Stimulated activated CD8-positive, alpha-beta memory T cell treated with anti-CD3 and anti-CD28 coated beads, Interleukin-12 subunit alpha, Interleukin-12 subunit beta, amount 100 ng/mL, for 24 hours (primary cell): ENCODE measurements at regions not wholly inside any gene's neighbourhood (a gene's known extent, or its start where the extent isn't known, plus 50 kb on each side); places are given as distances from the start of the nearest gene placed in this dataset.
"Not testable (repeated sequence)": the region's sequence is repeated elsewhere in the genome, so short reads cannot be mapped to it uniquely, and the experiment has no call there.

Source experiments
- DNase-seq: peaks from one replicate; pipeline ENCODE4 v3.0.0-alpha.2; 2020; ENCODE audit errors: extremely low read depth

DNA sequence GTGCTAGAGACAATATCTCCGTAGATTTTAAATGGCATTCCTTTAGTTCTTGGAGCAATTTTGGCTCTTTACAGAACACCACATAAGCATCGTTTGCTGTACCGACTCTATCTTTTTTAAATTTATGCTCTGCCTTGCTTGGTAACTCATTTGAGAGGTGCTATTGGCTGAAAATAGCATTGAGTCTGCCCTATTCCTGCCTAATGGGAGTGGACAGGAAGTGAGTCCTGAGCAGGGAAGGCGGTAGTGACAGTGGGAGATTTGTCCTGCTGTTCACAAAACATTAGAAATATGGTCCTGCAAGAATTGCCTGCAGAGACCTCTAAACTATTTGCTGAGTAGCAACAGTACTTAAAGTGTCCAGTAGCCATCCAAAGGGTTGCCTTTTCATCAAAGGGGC lies 115.2 kb upstream of the IFNE start:
- no peak for DNase-seq

DNA sequence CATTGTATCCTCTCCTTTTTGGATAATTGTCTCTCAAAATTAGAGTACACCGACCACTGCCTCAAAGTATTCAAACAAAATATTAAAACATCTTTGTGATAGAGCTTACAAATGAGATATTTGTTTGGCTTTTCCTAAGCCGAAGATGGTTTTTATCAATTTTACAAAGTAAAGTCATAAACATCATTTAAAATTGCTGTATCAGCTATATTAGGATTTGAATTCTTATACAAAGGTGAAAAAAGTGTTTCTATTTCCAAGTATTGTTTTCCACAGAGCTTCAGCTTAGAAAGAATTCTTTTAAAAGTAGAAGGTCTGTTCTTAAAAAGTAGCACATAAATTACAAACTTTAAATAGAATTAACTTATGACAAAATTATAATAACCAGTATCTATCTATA lies 116.6 kb upstream of the IFNE start:
- no peak for DNase-seq

DNA sequence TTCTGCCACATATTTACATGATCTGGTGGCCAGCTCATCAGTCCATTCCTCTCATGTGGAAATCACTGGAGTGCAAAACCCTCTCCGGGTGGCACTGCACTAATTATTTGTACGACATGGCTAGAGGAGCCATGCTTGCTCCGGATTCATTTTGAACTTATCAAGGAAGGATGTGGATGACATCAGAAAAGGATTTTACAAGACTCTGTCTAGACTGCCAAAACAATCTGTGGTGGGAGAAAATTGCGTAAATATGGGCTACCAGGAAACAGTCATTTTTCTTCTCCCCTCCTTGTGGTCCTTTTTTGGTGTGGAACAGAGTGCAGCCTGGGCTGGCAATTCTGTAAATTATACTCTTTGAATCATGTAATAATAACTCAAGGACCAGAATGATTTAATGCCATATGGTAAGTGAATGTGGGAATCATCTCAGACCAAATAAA lies 123.4 kb upstream of the IFNE start:
- DNase-seq: no peak

DNA sequence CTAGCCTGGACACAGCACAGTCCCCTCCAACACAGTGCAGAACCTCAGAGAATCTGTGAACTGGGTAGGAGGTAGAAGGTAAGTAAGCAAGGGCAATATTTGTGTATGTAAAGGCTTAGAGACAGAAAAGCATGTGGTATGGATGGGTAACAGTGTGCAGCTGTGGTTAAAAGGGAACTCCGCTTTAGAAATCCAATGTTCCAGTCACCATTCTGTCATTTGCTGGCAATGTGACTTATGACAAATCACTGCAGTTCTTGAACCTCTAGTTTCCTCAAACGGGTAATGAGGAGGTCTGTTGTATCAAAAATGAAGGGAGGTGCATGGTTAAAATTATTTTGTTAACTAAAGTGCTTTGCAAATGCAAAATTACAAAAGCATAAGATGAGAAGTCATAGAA lies 125.5 kb upstream of the IFNE start:
- DNase-seq: no peak

DNA sequence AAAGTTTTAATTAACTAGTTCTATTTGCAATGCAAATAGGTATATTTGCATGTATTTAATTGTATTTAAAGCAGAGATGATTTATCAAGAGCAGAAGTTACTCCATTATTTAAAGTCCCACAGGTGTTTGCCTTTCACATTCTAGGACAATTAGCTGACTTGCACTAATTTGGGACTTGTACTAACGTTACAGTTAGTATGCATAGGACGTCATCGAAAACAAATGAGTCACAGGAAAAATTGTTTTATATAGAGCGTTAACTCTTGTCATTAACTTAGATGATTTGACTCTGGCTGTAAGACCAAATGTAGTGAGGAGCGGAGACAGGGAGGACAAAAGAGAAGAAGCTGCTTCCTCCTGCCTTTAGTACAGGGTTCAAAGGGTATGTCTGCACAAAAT lies 126.1 kb upstream of the IFNE start:
- no peak for DNase-seq

DNA sequence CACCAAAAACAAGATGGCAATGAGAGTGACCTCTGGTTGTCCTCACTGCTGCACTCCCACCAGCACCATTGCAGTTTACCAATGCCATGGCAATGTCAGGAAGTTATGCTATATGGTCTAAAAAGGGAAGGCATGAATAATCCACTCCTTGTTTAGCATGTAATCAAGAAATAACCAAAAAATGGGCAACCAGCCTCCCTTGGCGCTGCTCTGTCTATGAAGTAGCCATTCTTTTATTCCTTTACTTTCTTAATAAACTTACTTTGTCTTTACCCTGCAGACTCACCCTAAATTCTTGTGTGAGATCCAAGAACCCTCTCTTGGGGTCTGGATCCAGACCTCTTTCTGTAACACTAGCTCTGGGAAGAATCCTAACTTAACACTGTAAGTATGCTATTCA lies 127.4 kb upstream of the IFNE start:
- DNase-seq: no peak

DNA sequence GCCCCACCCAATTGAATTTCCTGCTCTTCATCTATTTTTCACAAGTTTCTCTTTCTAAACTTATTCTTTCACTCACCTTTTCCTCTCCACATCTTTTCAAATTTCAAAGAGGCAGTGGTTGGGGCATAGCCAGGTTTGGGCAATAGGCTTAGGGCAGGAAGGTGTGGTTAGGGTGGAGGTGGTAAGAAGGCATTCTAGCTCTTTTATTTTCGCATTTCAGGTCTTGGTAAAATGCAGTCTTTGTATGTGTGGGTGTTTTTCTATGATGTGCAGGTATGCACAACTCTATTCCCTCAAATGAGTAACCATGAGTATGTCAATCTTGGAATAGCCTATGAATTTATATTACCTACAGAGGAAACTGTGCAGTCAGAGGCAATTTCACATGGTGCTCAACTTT lies 129.8 kb upstream of the IFNE start:
- no peak for DNase-seq

DNA sequence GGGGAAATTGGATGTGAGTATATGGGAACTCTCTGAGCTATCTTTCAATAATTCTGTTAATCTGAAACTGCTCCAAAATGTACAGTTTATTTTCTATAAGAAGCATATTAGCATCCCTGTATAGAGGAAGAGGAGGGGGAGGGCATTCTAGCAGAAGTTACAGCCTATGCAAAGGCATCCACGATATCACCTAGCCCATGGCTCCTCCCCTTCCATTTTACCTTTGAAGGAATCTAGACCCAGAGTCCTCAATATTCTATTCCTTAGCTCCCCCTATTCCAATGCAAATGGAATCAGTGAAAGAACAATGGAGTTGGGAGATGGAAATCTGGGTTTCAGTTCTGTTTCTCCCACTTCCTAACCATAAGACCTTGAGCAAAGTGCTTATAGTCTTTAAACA lies 132.9 kb upstream of the IFNE start:
- DNase-seq: no peak

DNA sequence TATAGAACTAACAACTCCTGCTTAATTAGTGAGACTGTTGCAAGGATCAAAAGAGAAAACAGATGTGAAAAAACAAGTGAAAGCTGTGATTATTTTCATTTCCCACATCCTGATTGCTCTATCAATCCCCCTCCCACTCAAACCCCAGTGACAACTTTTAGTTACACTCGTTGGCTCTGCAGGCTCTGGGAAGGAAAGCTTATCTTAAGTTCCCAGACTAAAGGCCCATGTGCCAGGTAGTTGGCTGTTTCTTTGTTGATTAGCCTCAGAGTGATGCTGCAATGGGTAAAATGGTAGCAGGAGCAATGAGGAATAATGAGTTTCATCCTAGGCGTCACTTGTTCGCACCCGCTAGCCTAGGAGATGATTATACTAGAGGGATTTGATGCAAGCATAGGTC lies 133.3 kb upstream of the IFNE start:
- DNase-seq: no peak

DNA sequence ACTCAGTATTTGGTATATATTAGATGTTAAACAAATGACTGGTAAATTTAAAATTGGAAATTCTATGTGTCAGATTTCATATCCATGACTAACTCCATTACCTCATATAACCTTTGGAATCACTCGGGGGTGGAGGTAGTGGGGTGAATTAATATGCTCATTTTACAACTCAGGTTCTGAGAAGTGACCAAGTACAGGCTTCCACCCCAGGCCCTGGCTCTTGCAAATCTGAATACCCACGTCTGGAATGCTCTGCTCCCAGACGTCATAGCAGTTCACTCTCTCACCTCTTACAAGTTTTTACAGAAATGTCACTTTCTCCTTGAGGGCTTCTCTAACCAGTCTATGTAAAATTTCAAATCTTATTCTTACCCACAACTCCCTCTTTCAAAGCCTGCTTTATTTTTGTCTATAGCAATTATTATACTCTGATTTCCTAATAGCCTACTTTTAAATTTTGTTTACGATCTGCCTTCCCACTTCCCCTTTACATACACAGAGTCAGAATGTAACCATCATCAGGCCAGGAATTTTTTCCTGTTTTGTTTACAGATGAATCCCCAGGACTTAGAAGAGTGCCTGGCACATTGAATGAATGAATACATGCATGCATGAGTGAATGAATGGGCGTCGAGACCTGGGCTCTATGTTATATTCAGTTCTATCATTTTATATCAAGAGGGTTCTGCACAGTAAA lies 134.1 kb upstream of the IFNE start:
- no peak for DNase-seq

DNA sequence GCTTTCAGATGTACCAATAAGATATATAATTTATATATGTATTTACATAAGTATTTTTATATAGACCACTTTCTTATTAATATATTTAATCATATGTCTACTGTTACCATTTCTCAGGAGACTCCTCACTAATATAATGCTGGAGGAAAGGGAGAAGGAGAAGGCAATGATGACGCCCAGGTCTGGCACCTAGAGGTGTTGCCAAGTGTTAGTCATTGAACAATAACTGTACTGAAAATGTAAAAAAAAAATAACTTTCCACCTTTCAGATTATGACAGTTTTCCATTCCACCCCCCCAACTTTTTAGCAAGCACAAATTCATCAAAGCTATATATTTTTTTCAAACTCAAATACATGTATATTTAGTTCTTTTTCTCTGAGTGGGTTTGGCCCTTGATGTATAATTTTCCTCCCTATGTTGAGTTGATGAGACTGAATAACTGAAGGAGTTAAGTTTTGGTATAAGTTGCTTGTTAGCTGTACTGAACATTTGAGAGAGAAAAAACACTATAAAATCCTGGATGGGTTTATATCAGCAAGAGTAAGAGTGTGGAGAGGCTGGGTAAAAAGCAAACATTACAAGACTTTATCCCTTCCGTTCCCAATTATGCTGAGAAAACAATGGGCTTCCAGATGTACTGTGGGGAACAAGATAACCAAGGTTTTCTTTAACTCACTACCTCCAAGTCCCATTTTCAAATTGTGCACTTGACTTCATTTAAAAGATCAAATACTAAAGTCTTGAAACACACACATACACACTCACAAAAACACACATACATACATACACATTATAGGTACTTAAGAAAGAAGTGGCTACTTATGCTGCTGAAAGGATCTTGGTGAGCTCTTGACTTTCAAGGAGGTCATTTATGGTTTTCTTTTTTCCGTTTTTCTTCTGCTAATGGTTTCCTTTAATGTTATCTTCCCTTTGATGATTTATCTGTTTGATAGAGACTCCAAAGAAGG lies 142.8 kb upstream of the IFNE start:
- DNase-seq: no peak

DNA sequence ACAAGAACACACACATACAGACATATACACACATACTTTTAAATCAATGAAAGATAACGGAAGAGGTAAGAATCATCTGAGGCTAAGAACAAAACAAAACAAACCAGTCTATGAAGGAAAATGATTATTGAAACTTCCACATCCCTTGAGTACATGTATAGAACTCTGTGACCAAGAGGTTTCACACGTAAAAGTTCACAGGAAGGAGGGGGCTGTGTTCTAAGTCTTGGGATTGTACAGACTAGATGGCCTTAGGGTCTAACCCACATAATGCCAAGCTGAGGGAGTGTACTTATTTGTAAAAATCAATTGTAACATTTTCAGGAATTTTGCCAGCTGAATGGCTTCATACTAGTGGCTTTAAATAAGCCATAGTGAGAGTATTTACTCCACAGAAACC lies 144.4 kb upstream of the IFNE start:
- no peak for DNase-seq

DNA sequence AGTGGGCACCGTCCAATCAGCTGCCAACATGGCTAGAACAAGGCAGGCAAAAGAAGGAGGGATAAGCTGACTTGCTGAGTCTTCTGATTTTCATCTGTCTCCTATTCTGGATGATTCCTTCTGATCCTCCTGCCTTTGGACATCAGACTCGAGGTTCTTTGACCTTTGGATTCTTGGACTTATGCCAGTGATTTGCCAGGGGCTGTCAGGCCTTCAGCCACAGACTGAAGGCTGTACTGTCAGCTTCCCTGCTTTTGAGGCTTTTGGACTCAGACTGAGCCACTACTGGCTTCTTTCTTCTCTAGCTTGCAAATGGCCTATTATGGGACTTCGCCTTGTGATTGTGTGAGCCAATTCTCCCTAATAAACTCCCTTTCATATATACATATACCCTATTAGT lies 146.8 kb upstream of the IFNE start:
- not testable (repeated sequence) for DNase-seq

DNA sequence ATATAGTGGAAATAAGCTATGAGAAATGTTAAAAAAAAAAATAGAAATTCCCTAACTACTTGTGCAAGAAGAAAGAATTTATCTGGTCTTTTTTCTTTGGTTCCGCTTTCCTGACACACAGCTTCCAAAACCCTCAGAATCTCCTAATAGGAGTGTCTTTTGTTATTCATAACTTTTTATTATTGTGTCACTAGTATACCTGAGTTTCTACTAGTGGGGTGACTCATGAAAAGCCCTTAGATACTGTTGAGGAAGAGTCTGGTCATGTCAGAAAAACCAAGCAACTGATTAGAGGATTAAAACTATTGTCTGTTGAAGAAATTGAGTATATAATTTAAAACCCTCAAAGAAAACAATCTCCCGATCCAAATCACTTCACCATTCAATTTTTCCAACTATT lies 152.8 kb upstream of the IFNE start:
- DNase-seq: no peak

DNA sequence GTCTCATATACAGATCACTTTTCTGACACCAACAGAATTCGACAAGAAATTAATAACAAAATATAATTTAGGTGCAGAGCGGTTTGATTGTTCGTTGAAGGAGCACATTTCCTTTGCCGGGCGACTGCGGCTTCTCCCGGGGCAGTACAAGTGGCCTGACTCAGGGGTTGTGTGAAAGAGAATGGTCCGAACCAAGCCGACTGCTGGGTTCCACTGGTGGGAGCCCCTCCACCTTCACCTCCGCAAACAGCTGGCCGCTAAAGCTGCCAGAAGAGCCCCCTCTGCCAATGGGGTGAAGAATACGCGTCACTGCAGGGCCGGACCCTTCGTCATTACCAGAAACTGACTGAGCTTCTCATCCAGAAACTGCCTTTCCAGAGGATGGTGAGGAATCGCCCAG lies 156.0 kb upstream of the IFNE start:
- DNase-seq: no peak

DNA sequence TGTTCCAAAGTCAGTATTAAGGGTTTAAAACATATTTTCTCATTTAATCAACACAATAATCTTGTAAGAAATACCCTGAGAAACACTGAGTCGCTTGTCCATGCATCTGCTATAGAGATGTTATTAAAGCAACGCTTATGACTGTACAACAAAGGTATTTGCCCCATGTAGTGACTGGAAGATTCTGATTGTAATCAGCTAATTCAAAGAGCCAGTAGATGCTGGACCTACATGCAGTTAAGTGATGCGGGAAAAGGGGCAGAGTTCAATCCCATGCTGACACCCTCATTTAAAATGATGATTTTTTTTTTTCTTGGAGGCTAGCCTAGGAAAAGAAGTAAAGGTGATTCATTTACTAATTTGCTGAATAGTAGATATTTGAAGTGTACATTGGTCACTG lies 149.3 kb upstream of the MTAP start:
- no peak for DNase-seq

DNA sequence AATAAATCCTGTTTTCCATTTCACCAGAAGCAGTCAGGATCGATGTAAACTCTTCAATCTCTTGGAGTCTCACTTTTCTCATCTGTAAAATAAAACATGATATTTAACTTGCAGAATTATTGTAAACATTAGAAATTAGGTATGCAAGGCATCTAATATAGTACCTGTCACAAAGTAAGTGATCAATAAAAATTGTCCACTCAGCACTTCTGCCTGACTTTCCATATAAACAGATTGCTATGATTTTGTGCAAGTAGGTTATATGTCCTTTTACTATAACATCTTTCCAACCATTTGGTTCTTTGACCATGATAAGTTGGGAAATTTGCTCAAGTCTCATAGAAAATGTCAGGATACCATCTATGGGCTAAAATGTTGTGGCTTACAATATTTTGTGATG lies 148.8 kb upstream of the MTAP start:
- no peak for DNase-seq

DNA sequence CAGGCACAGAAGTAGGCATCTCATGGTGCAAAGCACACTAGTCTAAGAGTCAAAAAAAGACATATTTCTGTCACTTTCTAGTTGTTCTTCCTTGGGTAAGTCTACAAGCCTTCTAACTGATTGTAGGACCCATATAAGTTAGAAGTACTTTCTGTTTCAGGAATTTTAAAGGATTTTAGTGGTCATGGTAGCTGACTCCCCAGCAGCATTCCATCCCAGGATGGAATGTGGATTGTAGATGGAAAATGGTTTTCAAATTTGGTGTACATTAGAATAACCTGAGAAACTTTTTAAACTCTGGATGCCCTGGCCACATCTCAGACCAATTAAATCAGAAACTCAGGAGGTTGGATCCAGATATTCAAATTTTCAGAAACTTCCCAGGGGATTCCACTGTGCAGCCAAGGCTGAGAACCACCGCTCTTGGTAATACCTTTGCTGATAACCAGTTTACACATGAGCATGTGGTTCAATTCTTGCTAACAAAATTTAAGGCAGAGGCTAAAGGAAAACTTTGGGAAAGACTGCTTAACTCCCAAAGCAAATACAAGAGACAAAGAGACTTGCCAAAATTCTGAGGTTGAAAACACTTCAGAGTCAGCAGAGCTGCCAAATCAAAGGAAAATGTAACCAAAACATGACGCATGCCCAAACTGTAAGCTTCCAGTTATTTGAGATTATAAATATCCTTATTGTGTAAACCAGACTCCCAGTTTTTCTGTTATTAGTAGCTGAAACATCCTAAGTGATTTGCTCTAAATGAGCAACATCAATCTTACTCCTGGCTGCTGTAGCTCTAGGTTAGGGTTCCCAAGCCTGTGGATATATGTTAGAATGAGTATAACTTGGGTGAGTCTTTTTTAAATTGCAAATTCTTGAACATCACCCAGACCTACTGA lies 145.4 kb upstream of the MTAP start:
- no peak for DNase-seq

DNA sequence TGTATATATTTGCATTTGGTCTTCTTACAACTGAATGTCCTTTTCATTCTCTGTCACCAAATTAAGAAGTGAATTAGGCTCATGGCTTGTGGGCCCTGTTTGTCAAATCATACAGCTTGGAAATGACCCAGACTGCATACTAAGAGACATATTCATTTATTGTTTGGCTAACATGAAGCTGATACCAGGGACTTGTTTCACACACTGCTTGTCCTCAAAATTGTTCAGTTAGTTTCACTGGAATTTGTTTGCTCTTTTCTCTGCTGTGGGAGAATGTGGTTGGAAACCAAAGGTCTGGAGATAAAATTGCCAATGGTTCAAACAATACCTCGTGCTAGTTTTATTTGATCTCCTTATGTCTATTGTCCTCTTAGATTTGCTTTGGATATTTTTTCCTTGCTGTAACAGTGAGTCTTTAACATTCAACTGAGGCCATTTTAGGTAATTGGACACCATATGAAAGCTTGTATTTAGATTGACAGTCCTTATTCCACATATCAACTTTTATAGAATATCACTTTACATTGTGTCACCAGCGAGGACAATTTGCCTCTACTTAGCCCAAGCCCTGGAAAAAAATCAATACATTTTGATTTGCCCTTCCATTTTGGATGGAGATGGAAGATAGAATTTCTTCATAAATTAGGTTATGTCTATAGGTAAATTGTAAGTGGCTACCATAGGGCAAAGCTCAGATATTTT lies 144.3 kb upstream of the MTAP start:
- DNase-seq: no peak

DNA sequence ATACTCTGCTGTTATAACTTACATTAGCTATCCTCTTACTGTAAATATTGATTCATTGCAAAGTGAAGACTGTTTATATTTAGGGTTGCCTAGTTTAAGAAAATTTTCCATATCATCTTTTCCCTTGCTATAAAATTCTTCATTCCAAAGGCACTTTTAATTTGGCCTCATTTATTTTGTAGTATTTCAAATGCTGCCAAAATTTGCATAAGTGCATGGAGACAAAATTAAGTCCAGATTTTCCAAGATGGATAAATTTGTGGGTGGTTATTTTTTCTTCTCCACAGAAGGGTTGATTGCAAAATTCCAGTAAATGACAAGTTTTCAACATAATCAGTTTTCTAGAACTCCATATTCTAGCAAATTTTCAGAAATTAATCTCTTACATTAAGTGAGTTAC lies 141.5 kb upstream of the MTAP start:
- DNase-seq: no peak

DNA sequence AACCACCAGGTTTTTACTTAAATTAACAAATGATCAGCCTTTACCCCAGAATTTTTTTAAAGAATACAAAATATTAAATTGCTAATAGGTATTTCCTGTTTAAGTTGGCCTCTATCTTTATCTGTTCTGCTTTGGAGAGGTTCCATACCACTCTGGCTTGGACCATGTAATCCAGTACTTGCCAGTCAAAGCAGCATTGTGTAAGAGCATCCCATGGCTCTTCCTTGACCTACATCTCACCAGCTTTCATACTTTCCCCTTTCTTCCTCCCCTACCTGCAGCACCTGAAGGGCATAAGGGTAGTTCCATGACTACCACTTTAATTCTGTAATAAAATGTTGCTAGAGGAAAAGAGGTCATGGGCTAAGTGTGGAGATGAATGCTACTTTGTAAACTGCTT lies 140.8 kb upstream of the MTAP start:
- no peak for DNase-seq

DNA sequence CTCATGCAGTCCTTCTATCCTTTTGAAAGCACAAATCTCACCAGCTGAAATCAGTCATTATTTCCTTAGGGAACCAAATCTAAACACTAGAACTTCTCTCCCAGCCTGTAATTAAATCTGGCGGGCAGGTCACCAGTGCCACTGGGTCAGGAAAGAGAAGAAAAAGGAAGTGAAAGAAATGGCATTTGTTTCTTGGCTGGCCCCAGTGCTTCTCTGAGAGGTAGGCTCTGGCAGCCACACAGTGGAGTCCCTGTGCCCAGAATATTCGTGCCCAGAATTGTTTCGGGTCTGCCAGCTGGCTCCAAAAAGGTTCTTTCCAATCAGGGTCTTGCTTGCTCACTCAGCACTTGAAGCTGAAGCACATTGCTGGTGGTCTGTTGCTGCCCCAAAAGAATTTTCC lies 133.9 kb upstream of the MTAP start:
- DNase-seq: no peak
